Naive B cell (primary cell): ENCODE measurements at regions not wholly inside any gene's neighbourhood (a gene's known extent, or its start where the extent isn't known, plus 50 kb on each side); places are given as distances from the start of the nearest gene placed in this dataset.
"Not testable (repeated sequence)": the region's sequence is repeated elsewhere in the genome, so short reads cannot be mapped to it uniquely, and the experiment has no call there.

ENCODE experiments used
- ATAC-seq, 2 donors: fragments of 150-1000 bp; cut with Tn5 transposase; 2 replicates each; pipeline ENCODE4 v1.10.0; 2021; ENCODE audit warnings: low read depth in 2 of 2, mild to moderate bottlenecking in 2 of 2, moderate library complexity in 2 of 2
- DNase-seq: peaks from one replicate; pipeline ENCODE4 v3.0.0; 2022
- H3K27ac Mint-ChIP-seq, 6 donors: one replicate each; pipeline ENCODE4 v1.8.0; 2020 to 2022; ENCODE audit warnings: mild to moderate bottlenecking in 6 of 6, mixed read lengths in 6 of 6, moderate library complexity in 5 of 6, inconsistent platforms in 2 of 6
- H3K27me3 Mint-ChIP-seq, 3 donors: one replicate each; pipeline ENCODE4 v1.8.0; 2021 to 2022; ENCODE audit warnings: mixed read lengths in 3 of 3, mild to moderate bottlenecking in 1 of 3
- H3K36me3 Mint-ChIP-seq, 2 donors: one replicate each; pipeline ENCODE4 v1.8.0; 2020 to 2022; ENCODE audit warnings: mixed read lengths in 2 of 2, inconsistent platforms in 1 of 2, mild to moderate bottlenecking in 1 of 2
- H3K4me1 Mint-ChIP-seq, 3 donors: one replicate each; pipeline ENCODE4 v1.8.0; 2020 to 2022; ENCODE audit warnings: mixed read lengths in 3 of 3, inconsistent platforms in 1 of 3, mild to moderate bottlenecking in 1 of 3, moderate library complexity in 1 of 3
- H3K4me3 Mint-ChIP-seq, 8 donors: one replicate each; pipeline ENCODE4 v1.8.0; 2020 to 2022; ENCODE audit warnings: mild to moderate bottlenecking in 8 of 8, mixed read lengths in 8 of 8, moderate library complexity in 8 of 8, inconsistent platforms in 2 of 8
- H3K9me3 Mint-ChIP-seq, 7 donors: one replicate each; pipeline ENCODE4 v1.8.0; 2020 to 2022; ENCODE audit warnings: mixed read lengths in 7 of 7, mild to moderate bottlenecking in 5 of 7, inconsistent platforms in 2 of 7, moderate library complexity in 1 of 7

DNA sequence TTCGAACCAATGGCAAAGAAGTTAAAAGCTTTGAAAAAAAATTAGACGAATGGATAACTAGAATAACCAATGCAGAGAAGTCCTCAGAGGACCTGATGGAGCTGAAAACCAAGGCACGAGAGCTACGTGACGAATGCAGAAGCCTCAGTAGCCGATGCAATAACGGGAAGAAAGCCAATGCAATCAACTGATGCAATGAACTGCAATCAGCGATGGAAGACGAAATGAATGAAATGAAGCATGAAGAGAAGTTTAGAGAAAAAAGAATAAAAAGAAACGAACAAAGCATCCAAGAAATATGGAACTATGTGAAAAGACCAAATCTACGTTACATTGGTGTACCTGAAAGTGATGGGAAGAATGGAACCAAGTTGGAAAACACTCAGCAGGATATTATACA lies 52.6 kb upstream of the MRPS30 start:
- not testable (repeated sequence) for DNase-seq, H3K27me3 Mint-ChIP-seq, ATAC-seq, H3K4me1 Mint-ChIP-seq
- peaks cover 7 to 21% (median 8%) of the 10 kb centered on the region in 7 donors for H3K9me3 Mint-ChIP-seq
- peaks cover 0 to 12% of the 10 kb centered on the region in 2 donors for H3K36me3 Mint-ChIP-seq
- H3K4me3 Mint-ChIP-seq: peak overlapping the region in 1 of 8 donors; percentile 4
- peak overlapping the region in 1 of 6 donors; percentile 3 for H3K27ac Mint-ChIP-seq

DNA sequence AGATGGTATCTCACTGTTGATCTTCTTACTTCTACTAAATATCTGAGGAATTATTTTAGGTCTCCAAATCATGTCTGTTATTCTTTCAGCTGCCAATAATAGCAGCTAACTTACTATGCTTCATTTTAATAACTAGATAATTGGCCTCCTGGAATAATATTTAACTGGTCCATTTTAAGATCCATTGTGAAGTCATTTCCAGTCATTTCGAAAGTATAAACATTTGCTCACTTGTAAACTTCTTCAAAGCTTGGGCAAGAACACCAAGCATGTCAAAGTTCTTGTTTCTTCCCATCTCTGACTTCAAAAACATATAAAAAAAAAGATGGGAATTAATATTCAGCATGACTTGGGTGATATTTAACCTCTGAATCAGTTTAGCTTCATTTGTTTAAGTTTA lies 61.4 kb upstream of the MRPS30 start:
- no peaks in the 10 kb centered on the region for H3K4me1 Mint-ChIP-seq
- peaks cover 0 to 1% (median 0%) of the 10 kb centered on the region in 3 donors for H3K27me3 Mint-ChIP-seq
- H3K36me3 Mint-ChIP-seq: no peaks in the 10 kb centered on the region
- DNase-seq (no peak), ATAC-seq (no peak)
- peaks cover 0 to 11% (median 6%) of the 10 kb centered on the region in 7 donors for H3K9me3 Mint-ChIP-seq
- H3K27ac Mint-ChIP-seq: no peak overlapping the region
- H3K4me3 Mint-ChIP-seq: no peak overlapping the region

DNA sequence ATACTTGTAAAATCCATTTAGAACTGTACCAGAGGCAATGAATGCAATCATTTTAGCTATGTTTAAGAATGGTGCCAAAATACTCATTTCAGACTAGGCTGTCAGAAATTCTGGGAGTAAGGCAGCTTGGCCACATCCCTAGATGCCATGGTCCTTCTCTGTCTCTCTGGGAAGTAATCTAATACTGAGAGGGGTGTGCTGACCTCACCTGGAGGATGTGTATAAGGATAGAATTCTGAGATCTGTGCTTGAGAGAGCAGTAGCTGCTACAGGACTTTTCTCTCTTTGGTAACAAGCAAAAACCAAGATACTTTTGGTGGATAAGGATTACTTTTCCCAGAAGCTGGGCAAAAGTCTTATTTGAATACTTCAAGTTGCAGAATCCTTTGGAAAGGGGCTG lies 68.1 kb upstream of the MRPS30 start:
- Mint-ChIP-seq H3K27ac (no peak overlapping the region), H3K36me3 (no peaks in the 10 kb centered on the region)
- ATAC-seq: no peak

DNA sequence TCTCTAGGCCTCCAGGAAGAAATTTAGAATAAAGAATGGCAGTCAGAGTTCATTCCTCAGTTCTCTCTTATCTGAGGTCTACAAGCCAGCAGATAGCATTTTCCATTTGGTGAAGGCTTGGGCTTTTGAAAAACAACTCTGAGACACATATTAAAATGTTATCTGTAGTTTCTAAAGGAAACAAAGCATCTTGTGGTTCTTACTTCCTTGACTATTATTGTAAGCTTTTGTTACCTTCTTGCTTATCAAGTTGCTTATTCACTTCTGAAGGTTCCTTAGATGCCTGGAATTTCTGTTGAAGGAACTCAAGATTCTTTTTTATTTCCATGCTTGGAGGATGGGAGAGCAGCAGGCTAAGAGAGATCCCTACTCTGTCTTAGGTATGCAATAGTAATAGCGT lies 79.2 kb upstream of the MRPS30 start:
- H3K4me1 Mint-ChIP-seq: no peaks in the 10 kb centered on the region
- DNase-seq: no peak
- ATAC-seq: no peak
- no peak overlapping the region for H3K27ac Mint-ChIP-seq
- no peak overlapping the region for H3K4me3 Mint-ChIP-seq
- H3K36me3 Mint-ChIP-seq: no peaks in the 10 kb centered on the region
- H3K9me3 Mint-ChIP-seq: peaks cover 4 to 14% (median 9%) of the 10 kb centered on the region in 7 donors
- H3K27me3 Mint-ChIP-seq: no peaks in the 10 kb centered on the region

More for the DNA sequence above, 68.1 kb upstream of the MRPS30 start:
- Mint-ChIP-seq H3K9me3 (peaks cover 0 to 2% (median 0%) of the 10 kb centered on the region in 7 donors), H3K4me1 (no peaks in the 10 kb centered on the region), H3K27me3 (no peaks in the 10 kb centered on the region), H3K4me3 (no peak overlapping the region)
- no peak for DNase-seq

DNA sequence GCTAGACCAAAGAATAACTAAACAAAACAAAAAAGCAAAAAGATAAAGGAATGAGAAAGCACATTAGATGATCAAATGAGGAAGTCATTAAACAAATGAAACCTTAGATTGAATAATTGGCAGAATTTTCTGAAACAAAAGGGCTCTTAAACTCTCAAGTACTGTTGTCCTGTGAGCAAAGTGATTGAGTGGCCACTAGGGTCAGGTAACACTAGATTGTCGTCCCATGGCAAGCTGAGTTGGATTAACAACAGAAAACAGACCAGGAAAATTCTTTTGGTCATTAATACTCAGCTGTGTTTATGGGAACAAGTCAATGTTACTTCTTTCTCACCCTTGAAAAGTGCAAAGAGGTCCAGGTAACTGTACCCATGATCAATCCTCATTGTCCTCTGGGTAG lies 81.6 kb upstream of the MRPS30 start:
- Mint-ChIP-seq H3K27ac (no peak overlapping the region), H3K4me1 (no peaks in the 10 kb centered on the region), H3K27me3 (no peaks in the 10 kb centered on the region), H3K9me3 (peaks cover 3 to 9% (median 5%) of the 10 kb centered on the region in 7 donors), H3K36me3 (no peaks in the 10 kb centered on the region), H3K4me3 (no peak overlapping the region)
- no peak for ATAC-seq
- DNase-seq: no peak

DNA sequence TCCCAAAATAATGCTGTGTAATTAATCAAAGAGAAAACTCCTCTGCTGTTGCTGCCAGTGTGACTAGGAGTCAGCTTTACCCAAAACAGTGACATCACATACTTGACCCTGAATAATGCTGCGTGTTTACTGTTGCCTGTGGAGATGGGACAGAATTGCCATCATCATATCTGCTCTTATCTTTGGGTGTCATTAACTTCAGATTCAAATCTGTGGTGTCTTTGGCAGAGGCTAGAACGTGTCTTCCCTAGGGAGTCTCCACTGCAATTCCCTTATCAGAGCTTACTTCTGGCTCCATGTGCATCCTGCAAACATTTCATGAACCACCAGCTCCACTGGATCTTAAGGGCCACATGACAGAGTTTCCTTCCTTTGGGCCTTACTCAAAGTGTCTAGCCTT lies 88.9 kb upstream of the MRPS30 start:
- ATAC-seq: no peak
- no peaks in the 10 kb centered on the region for H3K36me3 Mint-ChIP-seq
- H3K4me3 Mint-ChIP-seq: no peak overlapping the region
- no peak overlapping the region for H3K27ac Mint-ChIP-seq
- no peaks in the 10 kb centered on the region for H3K27me3 Mint-ChIP-seq
- DNase-seq: no peak
- H3K9me3 Mint-ChIP-seq: peaks cover 0 to 6% (median 4%) of the 10 kb centered on the region in 7 donors
- no peaks in the 10 kb centered on the region for H3K4me1 Mint-ChIP-seq

DNA sequence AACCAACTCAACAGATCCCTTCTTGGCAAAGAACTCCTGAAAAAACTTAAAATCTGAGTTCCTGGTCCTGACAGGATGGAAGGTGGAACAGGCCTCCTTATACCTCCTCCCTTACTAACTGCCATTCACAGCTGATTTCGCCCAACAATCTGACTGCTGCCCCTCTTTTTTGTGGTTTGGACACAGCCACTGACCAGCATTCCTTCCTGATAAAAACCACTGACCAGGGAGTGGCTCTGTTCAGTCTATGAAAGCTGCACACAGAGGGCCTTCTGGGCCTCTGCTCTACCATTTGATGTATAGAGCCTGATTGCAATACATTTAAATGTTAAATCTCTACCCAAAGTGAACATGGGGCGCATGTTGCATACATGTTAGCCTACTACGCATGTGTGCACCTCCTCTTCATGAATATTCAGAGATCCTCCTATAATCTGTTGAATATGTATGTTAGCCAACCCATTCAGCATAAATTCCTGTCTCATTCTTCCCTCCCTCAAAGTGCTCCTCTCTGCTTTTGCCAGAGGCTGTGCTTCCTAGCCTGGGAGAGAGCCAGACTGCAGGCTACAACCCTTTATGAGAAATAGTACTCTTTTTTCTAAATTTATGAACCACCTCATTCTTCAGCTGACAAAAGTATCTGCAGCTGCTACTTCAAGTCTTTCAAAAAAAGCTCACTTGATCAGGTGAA lies 93.7 kb upstream of the MRPS30 start:
- ATAC-seq (no peak), DNase-seq (no peak)
- H3K9me3 Mint-ChIP-seq: peaks cover 0 to 9% (median 5%) of the 10 kb centered on the region in 7 donors
- no peak overlapping the region for H3K4me3 Mint-ChIP-seq
- H3K4me1 Mint-ChIP-seq: no peaks in the 10 kb centered on the region
- no peak overlapping the region for H3K27ac Mint-ChIP-seq
- H3K36me3 Mint-ChIP-seq: no peaks in the 10 kb centered on the region
- H3K27me3 Mint-ChIP-seq: no peaks in the 10 kb centered on the region

DNA sequence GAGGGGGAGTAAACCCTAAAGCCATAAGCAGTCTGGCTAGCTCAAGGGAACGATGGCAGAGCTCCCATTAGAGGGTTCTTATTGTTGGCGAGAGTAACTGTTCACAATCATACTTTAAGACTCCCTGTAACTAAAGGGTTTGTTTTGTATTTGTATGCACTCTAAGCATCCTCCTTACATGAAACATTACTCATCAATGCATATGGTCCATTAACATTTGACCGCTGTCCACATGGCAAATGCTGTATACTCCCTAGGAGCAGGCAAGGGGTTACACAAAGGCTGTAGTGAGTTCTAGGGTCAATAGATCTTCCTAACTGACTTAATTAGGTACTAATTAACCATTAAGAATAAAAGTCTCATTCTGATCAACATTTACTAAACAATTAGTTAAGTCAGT lies 95.3 kb upstream of the MRPS30 start:
- Mint-ChIP-seq H3K4me1 (no peaks in the 10 kb centered on the region), H3K27me3 (no peaks in the 10 kb centered on the region), H3K4me3 (no peak overlapping the region), H3K36me3 (no peaks in the 10 kb centered on the region), H3K9me3 (peaks cover 0 to 9% (median 4%) of the 10 kb centered on the region in 7 donors), H3K27ac (no peak overlapping the region)
- DNase-seq (no peak), ATAC-seq (no peak)

DNA sequence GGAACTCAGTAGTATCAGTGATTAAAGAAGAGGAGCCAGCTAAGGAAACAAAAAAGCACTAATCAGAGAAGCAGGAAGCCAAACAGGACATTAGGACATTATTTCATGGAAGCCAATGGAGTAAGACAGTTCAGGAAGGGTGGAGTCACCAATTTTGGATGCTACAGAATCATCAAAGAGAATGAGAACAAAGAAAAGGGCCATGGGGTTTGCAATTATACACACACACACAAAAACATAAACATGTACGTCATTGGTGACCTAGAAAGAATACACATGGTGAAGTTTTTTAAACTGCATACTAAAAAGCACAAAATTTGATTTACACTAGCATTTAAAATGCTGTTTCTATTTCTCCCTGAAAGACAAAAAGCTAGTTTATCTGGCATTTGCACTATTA lies 96.8 kb upstream of the MRPS30 start:
- Mint-ChIP-seq H3K4me1 (no peaks in the 10 kb centered on the region), H3K27ac (no peak overlapping the region), H3K36me3 (no peaks in the 10 kb centered on the region), H3K27me3 (no peaks in the 10 kb centered on the region), H3K9me3 (peaks cover 0 to 9% (median 4%) of the 10 kb centered on the region in 7 donors), H3K4me3 (no peak overlapping the region)
- DNase-seq (no peak), ATAC-seq (no peak)

DNA sequence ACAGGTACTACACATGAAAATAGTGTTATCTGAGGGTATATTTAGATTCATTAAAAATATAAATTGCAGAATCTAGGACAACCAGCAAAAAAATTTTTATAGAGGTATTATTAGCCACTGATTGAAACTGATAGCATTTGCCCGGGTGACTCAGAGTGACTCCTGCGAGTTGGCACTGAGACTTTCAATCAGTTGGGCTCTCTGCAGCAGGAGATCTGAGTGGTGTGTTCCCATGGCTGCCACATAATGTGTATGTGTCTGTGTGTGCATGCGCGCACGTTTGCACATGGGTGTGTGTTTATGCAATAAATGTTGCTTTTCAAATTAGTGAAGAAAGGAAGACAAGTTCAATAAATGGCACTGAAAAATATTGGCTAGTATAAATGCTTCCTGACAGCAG lies 100.1 kb upstream of the MRPS30 start:
- Mint-ChIP-seq H3K36me3 (no peaks in the 10 kb centered on the region), H3K27me3 (no peaks in the 10 kb centered on the region), H3K27ac (no peak overlapping the region), H3K4me3 (no peak overlapping the region), H3K9me3 (peaks cover 0 to 5% (median 0%) of the 10 kb centered on the region in 7 donors), H3K4me1 (no peaks in the 10 kb centered on the region)
- ATAC-seq (no peak), DNase-seq (no peak)

DNA sequence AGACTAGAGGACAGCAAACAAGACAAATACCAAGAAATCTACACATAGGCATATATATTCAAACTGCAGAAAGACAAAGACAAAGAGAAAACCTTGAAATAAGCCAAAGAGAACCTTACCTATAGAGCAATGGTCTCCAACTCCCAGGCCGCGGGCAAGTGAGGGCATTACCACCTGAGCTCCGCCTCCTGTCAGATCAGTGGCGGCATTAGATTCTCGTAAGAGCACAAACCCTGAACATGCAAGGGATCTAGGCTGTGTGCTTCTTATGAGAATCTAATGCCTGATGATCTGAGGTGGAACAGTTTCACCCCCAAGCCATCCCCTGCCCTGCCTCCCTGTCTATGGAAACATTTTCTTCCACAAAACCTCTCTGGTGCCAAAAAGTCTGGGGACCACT lies 101.0 kb upstream of the MRPS30 start:
- H3K4me1 Mint-ChIP-seq: no peaks in the 10 kb centered on the region
- H3K9me3 Mint-ChIP-seq: peaks cover 0 to 2% (median 0%) of the 10 kb centered on the region in 7 donors
- no peak overlapping the region for H3K27ac Mint-ChIP-seq
- no peaks in the 10 kb centered on the region for H3K36me3 Mint-ChIP-seq
- ATAC-seq (no peak), DNase-seq (no peak)
- no peak overlapping the region for H3K4me3 Mint-ChIP-seq
- no peaks in the 10 kb centered on the region for H3K27me3 Mint-ChIP-seq

DNA sequence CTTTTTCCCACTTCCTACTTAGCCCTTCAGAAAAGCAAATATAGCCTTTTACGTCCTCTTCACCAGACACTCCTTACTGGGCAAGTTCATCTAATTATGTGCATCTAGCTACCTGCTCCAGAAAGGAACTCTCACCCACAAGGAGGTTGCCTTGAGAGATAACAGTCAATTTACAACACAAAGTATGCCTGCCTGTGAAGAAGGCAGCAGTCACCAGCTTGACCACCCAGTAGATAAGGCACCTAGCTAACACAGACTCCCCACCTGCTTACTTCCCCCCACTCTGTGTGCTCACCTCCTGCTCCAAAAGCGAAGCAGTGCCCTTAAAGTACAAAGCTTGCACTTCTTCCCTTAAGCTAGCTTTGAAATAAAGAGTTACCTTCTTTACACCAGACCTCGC lies 111.7 kb upstream of the MRPS30 start:
- Mint-ChIP-seq H3K36me3 (no peaks in the 10 kb centered on the region), H3K9me3 (peaks cover 0 to 10% (median 2%) of the 10 kb centered on the region in 7 donors), H3K27ac (no peak overlapping the region), H3K4me3 (no peak overlapping the region), H3K27me3 (no peaks in the 10 kb centered on the region), H3K4me1 (no peaks in the 10 kb centered on the region)
- DNase-seq (no peak), ATAC-seq (no peak)

DNA sequence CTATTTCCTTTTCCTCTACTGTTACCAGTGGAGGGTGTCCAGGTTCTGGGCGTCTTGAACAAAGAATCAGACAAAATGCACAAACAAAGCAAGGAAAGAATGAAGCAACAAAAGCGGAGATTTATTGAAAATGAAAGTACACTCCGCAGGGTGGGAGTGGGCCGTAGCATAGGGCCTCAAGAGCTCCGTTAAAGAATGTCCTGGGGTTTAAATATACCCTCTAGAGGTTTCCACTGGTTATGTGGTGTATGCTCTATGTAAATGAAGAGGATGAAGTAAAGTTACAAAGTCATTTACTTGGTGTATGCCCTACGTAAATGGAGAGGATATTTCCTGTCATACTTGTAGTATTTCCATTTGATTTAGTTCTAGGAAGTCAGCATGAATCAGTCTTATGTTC lies 113.5 kb upstream of the MRPS30 start:
- Mint-ChIP-seq H3K27me3 (no peaks in the 10 kb centered on the region), H3K9me3 (peaks cover 0 to 10% (median 3%) of the 10 kb centered on the region in 7 donors), H3K36me3 (no peaks in the 10 kb centered on the region), H3K4me1 (no peaks in the 10 kb centered on the region), H3K27ac (no peak overlapping the region), H3K4me3 (no peak overlapping the region)
- ATAC-seq: no peak
- no peak for DNase-seq

DNA sequence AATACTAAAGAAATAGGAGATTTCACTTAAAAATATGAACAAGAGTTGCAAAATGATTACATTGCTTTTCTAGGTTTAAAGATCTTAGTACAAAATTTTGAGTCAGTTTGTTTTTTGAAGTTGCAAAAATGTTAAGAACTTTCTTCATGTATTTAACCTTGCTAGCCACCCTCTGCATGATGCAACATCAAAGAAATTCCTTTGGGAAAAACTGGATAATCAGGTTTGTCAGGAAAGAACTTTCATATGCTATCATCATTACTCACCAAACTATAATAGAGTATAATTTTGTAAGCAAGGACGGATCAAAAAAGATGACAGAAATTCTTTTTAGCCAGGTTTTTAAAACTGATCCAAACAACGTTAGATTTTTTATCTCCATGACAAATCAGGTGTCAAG lies 116.9 kb upstream of the MRPS30 start:
- peaks cover 4 to 15% (median 9%) of the 10 kb centered on the region in 7 donors for H3K9me3 Mint-ChIP-seq
- ATAC-seq (no peak), DNase-seq (no peak)
- H3K27ac Mint-ChIP-seq: no peak overlapping the region
- no peak overlapping the region for H3K4me3 Mint-ChIP-seq
- no peaks in the 10 kb centered on the region for H3K27me3 Mint-ChIP-seq
- peaks cover 0 to 10% of the 10 kb centered on the region in 2 donors for H3K36me3 Mint-ChIP-seq
- no peaks in the 10 kb centered on the region for H3K4me1 Mint-ChIP-seq

DNA sequence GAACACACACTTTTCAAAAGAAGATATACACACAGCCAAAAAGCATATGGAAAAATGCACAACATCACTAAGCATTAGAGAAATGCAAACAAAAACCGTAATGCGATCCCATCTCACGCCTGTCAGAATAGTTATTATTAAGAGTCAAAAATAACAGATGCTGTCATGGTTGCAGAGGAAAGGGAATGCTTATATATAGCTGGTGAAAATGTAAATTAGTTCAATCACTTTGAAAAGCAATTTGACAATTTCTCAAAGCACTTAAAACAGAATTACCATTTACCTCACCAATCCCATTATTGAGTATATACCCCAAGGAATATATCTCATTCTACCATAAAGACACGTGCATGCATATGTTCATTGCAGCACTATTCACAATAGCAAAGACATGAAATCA lies 126.8 kb upstream of the MRPS30 start:
- no peak for DNase-seq
- Mint-ChIP-seq H3K27ac (no peak overlapping the region), H3K27me3 (no peaks in the 10 kb centered on the region), H3K4me3 (no peak overlapping the region), H3K9me3 (peaks cover 0 to 9% (median 4%) of the 10 kb centered on the region in 7 donors), H3K4me1 (no peaks in the 10 kb centered on the region), H3K36me3 (no peaks in the 10 kb centered on the region)
- no peak for ATAC-seq
